K562 (cell line): ENCODE measurements at regions not wholly inside any gene's neighbourhood (a gene's known extent, or its start where the extent isn't known, plus 50 kb on each side); places are given as distances from the start of the nearest gene placed in this dataset.

Experiments
- GATAD2B ChIP-seq: fragments of 450-650 bp; IDR thresholded peaks from 2 replicates; pipeline ENCODE4 v1.6.1; 2017; ENCODE audit warnings: mild to moderate bottlenecking, borderline replicate concordance
- SPI1 ChIP-seq: IDR thresholded peaks from 2 replicates; pipeline ENCODE4 v1.6.1; 2011; ENCODE audit warnings: low read depth, low read length, control low read depth, borderline replicate concordance
- TRIM28 ChIP-seq: fragments of 450-650 bp; IDR thresholded peaks from 2 replicates; pipeline ENCODE4 v1.6.1; 2017
- ZC3H4 ChIP-seq: sonication (generic); formaldehyde crosslinking; IDR thresholded peaks from 2 replicates; pipeline ENCODE4 v1.9.0; 2021; ENCODE audit warnings: missing genetic modification reagents, borderline replicate concordance
- ZFPM2 ChIP-seq: fragments of 250-450 bp; sonication (Bioruptor Pico); IDR thresholded peaks from 2 replicates; pipeline ENCODE4 v1.5.1; 2022; ENCODE audit warnings: mild to moderate bottlenecking
- ZNF347 ChIP-seq: fragments of 450-650 bp; formaldehyde crosslinking; IDR thresholded peaks from 2 replicates; pipeline ENCODE4 v1.4.0; 2020; ENCODE audit warnings: low read depth, mild to moderate bottlenecking, moderate library complexity
- TF ChIP-seq, protein P1 (sequence below): fragments of 450-650 bp; IDR thresholded peaks from 2 replicates; pipeline ENCODE4 v1.6.1; 2017; ENCODE audit warnings: antibody characterized with exemption, mild to moderate bottlenecking
- TF ChIP-seq, protein P2 (sequence below): conservative IDR thresholded peaks from 2 replicates; pipeline ENCODE4 v1.6.1; 2011; ENCODE audit warnings: low read depth, mild to moderate bottlenecking, low read length; ENCODE audit not compliant: control insufficient read depth

DNA sequence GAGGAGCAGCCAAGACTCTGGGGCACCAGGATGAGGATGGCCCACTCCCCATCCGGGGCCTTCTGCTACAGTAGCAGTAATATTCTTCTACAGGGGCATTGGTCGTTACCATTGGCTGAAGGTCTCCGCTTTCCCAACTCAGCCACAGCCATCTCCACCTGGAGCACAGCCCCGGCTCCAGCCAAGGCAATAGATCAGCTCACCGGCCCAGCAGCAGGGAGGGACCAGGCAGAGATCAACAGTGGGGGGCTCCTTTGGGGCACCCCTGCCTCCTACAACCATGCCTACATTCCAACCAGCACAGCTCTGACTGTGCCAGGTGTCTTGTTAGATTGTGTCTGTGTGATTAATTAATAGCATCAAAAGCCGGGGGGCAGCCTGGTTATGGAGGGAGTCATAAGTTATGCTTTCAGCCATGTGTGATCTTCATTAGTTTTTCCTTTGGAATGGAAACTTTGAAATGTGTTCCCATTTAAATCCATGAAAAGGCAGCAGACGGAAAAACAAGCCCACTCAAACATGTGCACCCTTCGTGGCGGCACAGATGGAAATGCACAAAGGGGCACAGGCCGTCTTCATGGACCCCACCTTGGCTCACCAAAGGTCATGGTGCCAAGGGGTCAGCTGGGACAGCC lies 68.6 kb upstream of the BZW1 start (continued):
- TF ChIP-seq, protein P1, sequence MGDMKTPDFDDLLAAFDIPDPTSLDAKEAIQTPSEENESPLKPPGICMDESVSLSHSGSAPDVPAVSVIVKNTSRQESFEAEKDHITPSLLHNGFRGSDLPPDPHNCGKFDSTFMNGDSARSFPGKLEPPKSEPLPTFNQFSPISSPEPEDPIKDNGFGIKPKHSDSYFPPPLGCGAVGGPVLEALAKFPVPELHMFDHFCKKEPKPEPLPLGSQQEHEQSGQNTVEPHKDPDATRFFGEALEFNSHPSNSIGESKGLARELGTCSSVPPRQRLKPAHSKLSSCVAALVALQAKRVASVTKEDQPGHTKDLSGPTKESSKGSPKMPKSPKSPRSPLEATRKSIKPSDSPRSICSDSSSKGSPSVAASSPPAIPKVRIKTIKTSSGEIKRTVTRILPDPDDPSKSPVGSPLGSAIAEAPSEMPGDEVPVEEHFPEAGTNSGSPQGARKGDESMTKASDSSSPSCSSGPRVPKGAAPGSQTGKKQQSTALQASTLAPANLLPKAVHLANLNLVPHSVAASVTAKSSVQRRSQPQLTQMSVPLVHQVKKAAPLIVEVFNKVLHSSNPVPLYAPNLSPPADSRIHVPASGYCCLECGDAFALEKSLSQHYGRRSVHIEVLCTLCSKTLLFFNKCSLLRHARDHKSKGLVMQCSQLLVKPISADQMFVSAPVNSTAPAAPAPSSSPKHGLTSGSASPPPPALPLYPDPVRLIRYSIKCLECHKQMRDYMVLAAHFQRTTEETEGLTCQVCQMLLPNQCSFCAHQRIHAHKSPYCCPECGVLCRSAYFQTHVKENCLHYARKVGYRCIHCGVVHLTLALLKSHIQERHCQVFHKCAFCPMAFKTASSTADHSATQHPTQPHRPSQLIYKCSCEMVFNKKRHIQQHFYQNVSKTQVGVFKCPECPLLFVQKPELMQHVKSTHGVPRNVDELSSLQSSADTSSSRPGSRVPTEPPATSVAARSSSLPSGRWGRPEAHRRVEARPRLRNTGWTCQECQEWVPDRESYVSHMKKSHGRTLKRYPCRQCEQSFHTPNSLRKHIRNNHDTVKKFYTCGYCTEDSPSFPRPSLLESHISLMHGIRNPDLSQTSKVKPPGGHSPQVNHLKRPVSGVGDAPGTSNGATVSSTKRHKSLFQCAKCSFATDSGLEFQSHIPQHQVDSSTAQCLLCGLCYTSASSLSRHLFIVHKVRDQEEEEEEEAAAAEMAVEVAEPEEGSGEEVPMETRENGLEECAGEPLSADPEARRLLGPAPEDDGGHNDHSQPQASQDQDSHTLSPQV: no peak
- TF ChIP-seq ZFPM2 (CRISPR knock-in tag): no peak
- TF ChIP-seq GATAD2B: no peak
- TF ChIP-seq SPI1: no peak
- TF ChIP-seq, protein P2, sequence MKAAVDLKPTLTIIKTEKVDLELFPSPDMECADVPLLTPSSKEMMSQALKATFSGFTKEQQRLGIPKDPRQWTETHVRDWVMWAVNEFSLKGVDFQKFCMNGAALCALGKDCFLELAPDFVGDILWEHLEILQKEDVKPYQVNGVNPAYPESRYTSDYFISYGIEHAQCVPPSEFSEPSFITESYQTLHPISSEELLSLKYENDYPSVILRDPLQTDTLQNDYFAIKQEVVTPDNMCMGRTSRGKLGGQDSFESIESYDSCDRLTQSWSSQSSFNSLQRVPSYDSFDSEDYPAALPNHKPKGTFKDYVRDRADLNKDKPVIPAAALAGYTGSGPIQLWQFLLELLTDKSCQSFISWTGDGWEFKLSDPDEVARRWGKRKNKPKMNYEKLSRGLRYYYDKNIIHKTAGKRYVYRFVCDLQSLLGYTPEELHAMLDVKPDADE: no peak
- no peak for TF ChIP-seq ZC3H4 (CRISPR knock-in tag)
- TF ChIP-seq TRIM28: no peak
- no peak for TF ChIP-seq ZNF347
